Vagina (tissue), 2 donors: ENCODE measurements at regions not wholly inside any gene's neighbourhood (a gene's known extent, or its start where the extent isn't known, plus 50 kb on each side); places are given as distances from the start of the nearest gene placed in this dataset.

Experiments
- DNase-seq, 2 donors: peaks; one replicate each; pipeline ENCODE4 v3.0.0-alpha.2; 2017; ENCODE audit errors: extremely low spot score in 2 of 2
- H3K27ac ChIP-seq: fragments of 200-600 bp; sonication (generic); one replicate; pipeline ENCODE4 v1.5.1; 2019
- H3K27me3 ChIP-seq: fragments of 200-600 bp; sonication (generic); one replicate; pipeline ENCODE4 v1.5.1; 2019
- H3K36me3 ChIP-seq, 2 donors: fragments of 200-600 bp; sonication (generic); one replicate each; pipeline ENCODE4 v1.5.1; 2017 to 2019
- H3K4me1 ChIP-seq: fragments of 200-600 bp; sonication (generic); one replicate; pipeline ENCODE4 v1.5.1; 2019
- H3K4me3 ChIP-seq, 2 donors: fragments of 200-600 bp; sonication (generic); 1 replicate in 1 of 2; 2 replicates in 1 of 2; pipeline ENCODE4 v1.5.1; 2016 to 2019
- H3K9me3 ChIP-seq: fragments of 200-600 bp; sonication (generic); one replicate; pipeline ENCODE4 v1.5.1; 2019
- POLR2A ChIP-seq, 2 donors: fragments of 450-650 bp; IDR thresholded peaks; one replicate each; pipeline ENCODE4 v1.6.1; 2017; ENCODE audit warnings: antibody characterized with exemption in 2 of 2, mild to moderate bottlenecking in 2 of 2, moderate library complexity in 2 of 2
- POLR2AphosphoS5 ChIP-seq, 2 donors: sonication (generic); formaldehyde crosslinking; IDR thresholded peaks; one replicate each; pipeline ENCODE4 v1.9.0; 2017; ENCODE audit warnings: antibody characterized with exemption in 2 of 2, mild to moderate bottlenecking in 2 of 2, low read depth in 1 of 2; ENCODE audit not compliant: insufficient read depth in 1 of 2
- intact Hi-C: fragments of 100-400 bp; cut with DNase I; formaldehyde crosslinking; loops from one replicate; pipeline ENCODE4 v1.15.1; 2023
- TF ChIP-seq, protein P1 (sequence below), 3 experiments: fragments of 450-650 bp in 2 of 3; fragments of 200-600 bp in 1 of 3; sonication (generic) in 1 of 3; IDR thresholded peaks; one replicate each; pipeline ENCODE4 v1.5.1; 2017 to 2019; ENCODE audit warnings: antibody characterized with exemption in 3 of 3, mild to moderate bottlenecking in 2 of 3, moderate library complexity in 2 of 3

DNA sequence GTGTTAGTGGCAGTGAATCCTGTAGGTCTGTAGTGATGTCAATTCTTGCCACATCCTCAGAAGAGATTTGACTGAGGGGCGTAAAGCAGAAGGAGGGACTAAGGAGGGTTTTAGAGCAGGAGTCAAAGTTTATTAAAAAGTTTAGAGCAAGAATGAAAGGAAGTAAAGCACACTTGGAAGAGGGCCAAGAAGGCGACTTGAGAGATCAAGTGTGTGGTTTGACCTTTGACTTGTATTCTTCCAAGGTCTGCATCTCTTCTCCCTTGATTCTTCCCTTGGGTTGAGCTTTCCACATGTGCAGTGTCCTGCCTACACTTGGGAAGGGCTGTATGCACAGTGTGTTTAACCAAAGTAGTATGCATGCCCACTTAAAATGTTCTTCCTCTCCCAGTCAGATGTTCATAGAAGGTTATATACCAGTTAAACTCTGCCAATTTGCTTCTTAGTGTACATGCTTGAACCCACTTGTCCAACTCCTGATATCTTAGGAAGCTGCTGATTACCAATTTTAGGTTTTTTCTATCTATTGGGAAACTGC is 627.6 kb downstream of the MMUT start:
- no peaks in the 10 kb centered on the region for H3K4me1 ChIP-seq
- TF ChIP-seq POLR2A (IDR thresholded peaks at IDR 0.05) (no peak), POLR2AphosphoS5 (IDR thresholded peaks at IDR 0.05; ENCODE audit: insufficient read depth in 1 of 2, low read depth in 1 of 2) (no peak)
- TF ChIP-seq, protein P1, sequence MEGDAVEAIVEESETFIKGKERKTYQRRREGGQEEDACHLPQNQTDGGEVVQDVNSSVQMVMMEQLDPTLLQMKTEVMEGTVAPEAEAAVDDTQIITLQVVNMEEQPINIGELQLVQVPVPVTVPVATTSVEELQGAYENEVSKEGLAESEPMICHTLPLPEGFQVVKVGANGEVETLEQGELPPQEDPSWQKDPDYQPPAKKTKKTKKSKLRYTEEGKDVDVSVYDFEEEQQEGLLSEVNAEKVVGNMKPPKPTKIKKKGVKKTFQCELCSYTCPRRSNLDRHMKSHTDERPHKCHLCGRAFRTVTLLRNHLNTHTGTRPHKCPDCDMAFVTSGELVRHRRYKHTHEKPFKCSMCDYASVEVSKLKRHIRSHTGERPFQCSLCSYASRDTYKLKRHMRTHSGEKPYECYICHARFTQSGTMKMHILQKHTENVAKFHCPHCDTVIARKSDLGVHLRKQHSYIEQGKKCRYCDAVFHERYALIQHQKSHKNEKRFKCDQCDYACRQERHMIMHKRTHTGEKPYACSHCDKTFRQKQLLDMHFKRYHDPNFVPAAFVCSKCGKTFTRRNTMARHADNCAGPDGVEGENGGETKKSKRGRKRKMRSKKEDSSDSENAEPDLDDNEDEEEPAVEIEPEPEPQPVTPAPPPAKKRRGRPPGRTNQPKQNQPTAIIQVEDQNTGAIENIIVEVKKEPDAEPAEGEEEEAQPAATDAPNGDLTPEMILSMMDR (IDR thresholded peaks at IDR 0.05) = no peak
- H3K9me3 ChIP-seq = no peaks in the 10 kb centered on the region
- no peaks in the 10 kb centered on the region for H3K36me3 ChIP-seq
- no peak overlapping the region for H3K27ac ChIP-seq
- no peaks in the 10 kb centered on the region for H3K27me3 ChIP-seq
- no peak overlapping the region for H3K4me3 ChIP-seq
- DNase-seq = no peak
- intact Hi-C loops = no loop called here

DNA sequence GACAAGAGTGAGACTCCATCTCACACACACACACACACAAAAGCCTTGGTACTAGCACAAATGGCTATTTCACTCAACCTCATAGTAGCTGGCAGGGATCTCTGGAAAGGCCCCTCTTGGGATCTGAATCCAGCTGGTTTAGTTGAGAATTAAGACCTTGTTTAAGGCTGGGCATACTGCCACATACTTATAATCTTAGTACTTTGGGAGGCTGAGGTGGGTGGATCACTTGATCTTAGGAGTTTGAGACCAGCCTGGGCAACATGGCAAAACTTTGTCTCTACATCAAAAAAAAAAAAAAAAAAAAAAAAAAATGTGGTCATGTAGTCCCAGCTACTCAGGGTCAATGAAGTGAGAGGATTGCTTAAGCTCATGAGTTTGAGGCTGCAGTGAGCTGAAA is 628.3 kb downstream of the MMUT start:
- Histone ChIP-seq H3K27ac (no peak overlapping the region), H3K36me3 (no peaks in the 10 kb centered on the region), H3K4me3 (no peak overlapping the region), H3K4me1 (no peaks in the 10 kb centered on the region), H3K9me3 (no peaks in the 10 kb centered on the region), H3K27me3 (no peaks in the 10 kb centered on the region)
- TF ChIP-seq, protein P1 (IDR thresholded peaks at IDR 0.05) = no peak
- TF ChIP-seq POLR2AphosphoS5 (IDR thresholded peaks at IDR 0.05; ENCODE audit: insufficient read depth in 1 of 2, low read depth in 1 of 2) (no peak), POLR2A (IDR thresholded peaks at IDR 0.05) (no peak)
- intact Hi-C loops = no loop called here
- DNase-seq = no peak

DNA sequence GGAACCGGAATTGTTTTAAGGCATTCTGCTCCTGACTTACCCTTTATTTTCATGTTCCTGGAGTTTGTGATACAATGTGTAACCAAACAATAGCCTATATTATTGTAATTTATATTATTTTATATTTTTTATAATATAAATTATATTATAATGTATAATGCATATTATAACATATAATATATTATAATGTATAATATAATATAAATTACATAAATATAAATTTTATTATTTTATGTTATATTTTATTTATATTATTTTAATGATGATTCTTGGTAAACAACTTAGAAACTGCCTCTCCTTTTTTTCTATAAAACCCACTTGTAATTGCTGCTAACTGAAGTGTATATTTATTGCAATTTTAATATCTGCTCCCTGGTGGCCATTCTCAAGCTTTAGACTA is 629.1 kb downstream of the MMUT start:
- no peak for DNase-seq
- no peaks in the 10 kb centered on the region for H3K9me3 ChIP-seq
- H3K27me3 ChIP-seq = no peaks in the 10 kb centered on the region
- no peaks in the 10 kb centered on the region for H3K36me3 ChIP-seq
- intact Hi-C loops = no loop called here
- TF ChIP-seq, protein P1 (IDR thresholded peaks at IDR 0.05) = no peak
- TF ChIP-seq POLR2A (IDR thresholded peaks at IDR 0.05) (no peak), POLR2AphosphoS5 (IDR thresholded peaks at IDR 0.05; ENCODE audit: insufficient read depth in 1 of 2, low read depth in 1 of 2) (no peak)
- no peak overlapping the region for H3K27ac ChIP-seq
- no peaks in the 10 kb centered on the region for H3K4me1 ChIP-seq
- H3K4me3 ChIP-seq = no peak overlapping the region

DNA sequence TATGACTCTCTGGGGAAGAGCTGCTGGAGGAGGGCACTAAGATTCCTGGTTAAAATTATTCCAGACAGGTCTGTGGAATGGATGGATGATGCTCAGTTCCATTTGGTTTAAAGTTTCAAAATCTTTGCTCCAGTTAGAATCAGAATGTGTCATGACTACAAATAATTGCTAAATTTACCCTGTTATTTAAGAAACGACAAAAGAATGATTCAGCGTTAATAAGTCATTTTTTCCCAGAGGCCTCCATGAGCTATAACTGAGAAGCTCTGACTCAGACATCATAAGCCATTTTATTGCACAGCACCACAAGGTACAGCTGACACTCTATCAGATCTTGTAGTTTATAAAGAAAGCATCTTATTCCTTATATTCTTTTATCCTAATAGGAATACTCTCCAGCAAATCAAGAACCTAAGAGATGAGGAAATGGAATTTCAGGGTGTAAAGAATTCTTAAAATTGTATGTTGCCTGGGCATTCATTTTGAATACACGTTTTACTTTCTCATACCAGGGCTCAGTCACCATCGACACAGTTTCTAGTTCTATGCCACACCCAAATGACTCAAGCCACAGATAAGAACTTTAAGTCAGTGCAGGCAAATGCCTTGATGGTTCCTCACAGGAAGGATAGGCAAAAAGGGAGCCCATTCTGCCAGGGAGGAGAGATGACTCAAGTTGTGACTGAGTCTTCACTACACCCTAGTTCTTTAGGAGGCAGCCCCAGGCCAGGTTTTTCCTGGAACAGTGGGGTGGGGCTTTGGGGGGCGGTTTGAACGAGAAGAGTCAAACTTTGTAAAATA is 636.0 kb downstream of the MMUT start:
- TF ChIP-seq, protein P1 (IDR thresholded peaks at IDR 0.05) = no peak
- TF ChIP-seq POLR2A (IDR thresholded peaks at IDR 0.05) (no peak), POLR2AphosphoS5 (IDR thresholded peaks at IDR 0.05; ENCODE audit: insufficient read depth in 1 of 2, low read depth in 1 of 2) (peak; percentile 17 to 32)
- intact Hi-C loops = no loop called here
- no peak overlapping the region for H3K4me3 ChIP-seq
- peaks cover 7% of the 10 kb centered on the region for H3K4me1 ChIP-seq
- no peaks in the 10 kb centered on the region for H3K27me3 ChIP-seq
- no peaks in the 10 kb centered on the region for H3K36me3 ChIP-seq
- H3K27ac ChIP-seq = no peak overlapping the region
- H3K9me3 ChIP-seq = no peaks in the 10 kb centered on the region
- DNase-seq = no peak

DNA sequence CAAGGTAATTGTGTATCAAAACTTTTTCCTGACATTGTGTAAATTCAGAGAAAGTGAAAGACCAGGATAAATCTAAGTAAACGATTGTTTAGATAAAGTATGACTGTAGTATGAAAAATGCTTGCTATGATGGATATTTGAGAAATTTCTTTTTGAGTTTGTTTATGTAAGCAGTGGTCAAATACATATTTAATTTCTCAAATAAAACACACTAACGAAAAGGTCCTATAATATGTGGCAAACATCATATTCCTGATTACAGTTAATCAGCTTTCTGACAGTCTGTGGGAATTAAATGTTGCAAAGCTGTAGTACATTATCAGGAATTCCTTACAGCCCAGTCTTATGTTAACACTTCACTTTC is 636.9 kb downstream of the MMUT start:
- no peaks in the 10 kb centered on the region for H3K9me3 ChIP-seq

More for the DNA sequence above, 636.9 kb downstream of the MMUT start:
- H3K36me3 ChIP-seq = no peaks in the 10 kb centered on the region
- peaks cover 7% of the 10 kb centered on the region for H3K4me1 ChIP-seq
- DNase-seq = no peak
- intact Hi-C loops = no loop called here
- no peak for TF ChIP-seq POLR2AphosphoS5 (IDR thresholded peaks at IDR 0.05; ENCODE audit: insufficient read depth in 1 of 2, low read depth in 1 of 2)
- TF ChIP-seq, protein P1 (IDR thresholded peaks at IDR 0.05) = no peak
- no peak for TF ChIP-seq POLR2A (IDR thresholded peaks at IDR 0.05)
- H3K27me3 ChIP-seq = no peaks in the 10 kb centered on the region
- no peak overlapping the region for H3K27ac ChIP-seq
- H3K4me3 ChIP-seq = no peak overlapping the region
